H9 (cell line): ENCODE measurements at regions not wholly inside any gene's neighbourhood (a gene's known extent, or its start where the extent isn't known, plus 50 kb on each side); places are given as distances from the start of the nearest gene placed in this dataset.

Experiments used
- DNase-seq: peaks from one replicate; pipeline ENCODE4 v3.0.0-alpha.2; 2017
- H2AFZ ChIP-seq: one replicate; pipeline ENCODE4 v1.6.1; 2013; ENCODE audit warnings: mild to moderate bottlenecking, low read length, control low read depth, moderate library complexity
- H2AK5ac ChIP-seq: 2 replicates; pipeline ENCODE4 v1.6.1; 2013; ENCODE audit warnings: low read length, control low read depth, mixed read lengths; ENCODE audit not compliant: insufficient read length
- H2BK120ac ChIP-seq: one replicate; pipeline ENCODE4 v1.6.1; 2013; ENCODE audit warnings: low read depth, mild to moderate bottlenecking, low read length, control low read depth, inconsistent platforms; ENCODE audit not compliant: poor library complexity, severe bottlenecking
- H2BK12ac ChIP-seq: 2 replicates; pipeline ENCODE4 v1.6.1; 2013; ENCODE audit warnings: low read length, control low read depth, mixed read lengths, low read depth; ENCODE audit not compliant: insufficient read length
- H2BK15ac ChIP-seq: 2 replicates; pipeline ENCODE4 v1.6.1; 2013; ENCODE audit warnings: low read depth, low read length, control low read depth
- H2BK20ac ChIP-seq: one replicate; pipeline ENCODE4 v1.6.1; 2013; ENCODE audit warnings: low read depth, mild to moderate bottlenecking, low read length, control low read depth, inconsistent platforms; ENCODE audit not compliant: poor library complexity, severe bottlenecking
- H2BK5ac ChIP-seq: 2 replicates; pipeline ENCODE4 v1.6.1; 2013; ENCODE audit warnings: low read length, control low read depth, mixed read lengths; ENCODE audit not compliant: insufficient read length
- H3K14ac ChIP-seq: 2 replicates; pipeline ENCODE4 v1.6.1; 2013; ENCODE audit warnings: low read length, control low read depth; ENCODE audit not compliant: insufficient read depth
- H3K18ac ChIP-seq: 2 replicates; pipeline ENCODE4 v1.6.1; 2013; ENCODE audit warnings: low read depth, mild to moderate bottlenecking, mixed read lengths, low read length, control low read depth; ENCODE audit not compliant: insufficient read length
- H3K23ac ChIP-seq: 2 replicates; pipeline ENCODE4 v1.6.1; 2013; ENCODE audit warnings: low read length, control low read depth, mixed read lengths, low read depth; ENCODE audit not compliant: insufficient read length
- H3K23me2 ChIP-seq: 2 replicates; pipeline ENCODE4 v1.6.1; 2013; ENCODE audit warnings: low read depth, mild to moderate bottlenecking, mixed read lengths, low read length, control low read depth; ENCODE audit not compliant: insufficient read length, poor library complexity, severe bottlenecking
- H3K27ac ChIP-seq: 2 replicates; pipeline ENCODE4 v1.5.1; 2013; ENCODE audit warnings: low read length, control low read depth, mixed read lengths, low read depth; ENCODE audit not compliant: insufficient read length
- H3K27me3 ChIP-seq: 2 replicates; pipeline ENCODE4 v1.6.1; 2013; ENCODE audit warnings: low read length, control low read depth, inconsistent platforms; ENCODE audit not compliant: insufficient read depth
- H3K4ac ChIP-seq: 2 replicates; pipeline ENCODE4 v1.6.1; 2013; ENCODE audit warnings: low read depth, mild to moderate bottlenecking, control low read depth, inconsistent platforms, low read length, moderate library complexity
- H3K4me1 ChIP-seq: 2 replicates; pipeline ENCODE4 v1.6.1; 2013; ENCODE audit warnings: low read length, control low read depth, inconsistent platforms; ENCODE audit not compliant: insufficient read depth
- H3K4me2 ChIP-seq: 2 replicates; pipeline ENCODE4 v1.6.1; 2013; ENCODE audit warnings: low read length, control low read depth, mixed read lengths; ENCODE audit not compliant: insufficient read length, insufficient read depth
- H3K56ac ChIP-seq: 2 replicates; pipeline ENCODE4 v1.6.1; 2013; ENCODE audit warnings: low read depth, mild to moderate bottlenecking, mixed read lengths, low read length, control low read depth; ENCODE audit not compliant: insufficient read length
- H3K79me1 ChIP-seq: 2 replicates; pipeline ENCODE4 v1.6.1; 2013; ENCODE audit warnings: low read depth, mild to moderate bottlenecking, moderate library complexity, low read length, control low read depth, inconsistent platforms; ENCODE audit not compliant: insufficient read depth, poor library complexity, severe bottlenecking
- H3K79me2 ChIP-seq: 2 replicates; pipeline ENCODE4 v1.6.1; 2013; ENCODE audit warnings: low read length, control low read depth, inconsistent platforms; ENCODE audit not compliant: insufficient read depth
- H3K9ac ChIP-seq: 2 replicates; pipeline ENCODE4 v1.6.1; 2013; ENCODE audit warnings: low read length, control low read depth, mixed read lengths; ENCODE audit not compliant: insufficient read length; ENCODE audit errors: extremely low read depth
- H3K9me3 ChIP-seq: one replicate; pipeline ENCODE4 v1.6.1; 2013; ENCODE audit warnings: low read depth, low read length, inconsistent platforms; ENCODE audit not compliant: control insufficient read depth
- H3T11ph ChIP-seq: one replicate; pipeline ENCODE4 v1.6.1; 2013; ENCODE audit warnings: mild to moderate bottlenecking, low read length, control low read depth, inconsistent platforms
- H4K20me1 ChIP-seq: one replicate; pipeline ENCODE4 v1.6.1; 2013; ENCODE audit not compliant: control insufficient read depth, insufficient read length, insufficient read depth
- H4K5ac ChIP-seq: 2 replicates; pipeline ENCODE4 v1.6.1; 2013; ENCODE audit warnings: low read depth, mild to moderate bottlenecking, mixed read lengths, low read length, control low read depth; ENCODE audit not compliant: insufficient read length
- H4K8ac ChIP-seq: replicated peaks from 2 replicates; pipeline ENCODE4 v1.6.1; 2013; ENCODE audit warnings: low read length, control low read depth, mixed read lengths, low read depth; ENCODE audit not compliant: insufficient read length
- H4K91ac ChIP-seq: 2 replicates; pipeline ENCODE4 v1.6.1; 2013; ENCODE audit warnings: low read depth, mild to moderate bottlenecking, moderate library complexity, mixed read lengths, low read length, control low read depth; ENCODE audit not compliant: insufficient read length
- H3K27ac Mint-ChIP-seq, 3 experiments: 2 replicates in 2 of 3; 3 replicates in 1 of 3; pipeline ENCODE4 v1.8.0; 2020 to 2021; ENCODE audit warnings: mixed read lengths in 3 of 3, mild to moderate bottlenecking in 1 of 3, moderate library complexity in 1 of 3
- H3K27me3 Mint-ChIP-seq: 2 replicates; pipeline ENCODE4 v1.8.0; 2021; ENCODE audit warnings: low read depth, mild to moderate bottlenecking, moderate library complexity, mixed read lengths
- H3K36me3 Mint-ChIP-seq, 3 experiments: 2 replicates in 2 of 3; 3 replicates in 1 of 3; pipeline ENCODE4 v1.8.0; 2020 to 2021; ENCODE audit warnings: low read depth in 3 of 3, mixed read lengths in 3 of 3; ENCODE audit not compliant: insufficient read depth in 1 of 3
- H3K4me1 Mint-ChIP-seq, 2 experiments: 2 replicates each; pipeline ENCODE4 v1.8.0; 2020; ENCODE audit warnings: mixed read lengths in 2 of 2
- H3K4me3 Mint-ChIP-seq, 2 experiments: 2 replicates in 1 of 2; 3 replicates in 1 of 2; pipeline ENCODE4 v1.8.0; 2020 to 2021; ENCODE audit warnings: mild to moderate bottlenecking in 2 of 2, mixed read lengths in 2 of 2, moderate library complexity in 1 of 2
- H3K9me3 Mint-ChIP-seq, 2 experiments: 2 replicates in 1 of 2; 3 replicates in 1 of 2; pipeline ENCODE4 v1.8.0; 2020; ENCODE audit warnings: mild to moderate bottlenecking in 2 of 2, mixed read lengths in 2 of 2, moderate library complexity in 1 of 2
- WGBS: extraction: QIAGEN DNeasy Blood & Tissue Kit; methylation state at CpG from one replicate; pipeline ENCODE4 v1.1.7; 2013; ENCODE audit warnings: missing lambda C conversion rate, low lambda C conversion rate, mixed read lengths; ENCODE audit not compliant: insufficient read length; ENCODE audit errors: extremely low coverage; 5-methylcytosine and 5-hydroxymethylcytosine counted together
- TF ChIP-seq, protein P1 (sequence below): fragments of 200-600 bp; sonication (generic); conservative IDR thresholded peaks from 3 replicates; pipeline ENCODE4 v1.8.0; 2021; ENCODE audit warnings: antibody characterized with exemption, mild to moderate bottlenecking

DNA sequence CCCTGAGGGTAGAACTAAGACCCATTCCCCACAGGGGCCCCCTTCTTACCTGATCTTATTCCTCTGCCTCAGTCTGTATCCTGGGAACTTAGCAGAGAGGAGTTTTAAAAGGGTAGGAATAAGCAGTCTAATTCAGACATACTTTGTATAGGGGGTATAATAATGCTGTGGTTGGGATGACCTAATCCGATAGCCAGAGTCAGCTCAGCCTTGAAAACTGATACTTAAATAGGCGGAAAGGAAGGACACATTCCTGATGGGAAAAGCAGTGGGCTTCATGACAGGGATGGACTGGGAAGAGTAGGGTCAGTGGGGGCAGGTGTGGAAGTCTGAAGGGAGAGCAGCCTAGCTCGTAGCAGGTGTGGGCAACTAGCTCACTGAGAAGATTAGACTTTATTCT lies 52.2 kb upstream of the TESK1 start:
- Histone ChIP-seq H3K14ac (no peak overlapping the region), H3K23me2 (no peaks in the 10 kb centered on the region), H2BK120ac (no peak overlapping the region), H3K4me1 (no peaks in the 10 kb centered on the region), H2BK12ac (no peak overlapping the region), H3K27ac (no peak overlapping the region), H2BK15ac (no peak overlapping the region), H4K20me1 (no peaks in the 10 kb centered on the region), H3K9ac (no peak overlapping the region), H2AK5ac (no peak overlapping the region), H2AFZ (no peak overlapping the region), H3K4me2 (no peak overlapping the region), H4K8ac (no peak overlapping the region), H3T11ph (no peak overlapping the region), H3K56ac (no peak overlapping the region), H3K79me1 (no peaks in the 10 kb centered on the region), H4K91ac (no peak overlapping the region), H2BK5ac (no peak overlapping the region), H3K18ac (no peak overlapping the region), H3K23ac (no peak overlapping the region), H2BK20ac (no peak overlapping the region), H3K27me3 (no peaks in the 10 kb centered on the region), H4K5ac (no peak overlapping the region), H3K79me2 (no peaks in the 10 kb centered on the region), H3K9me3 (no peaks in the 10 kb centered on the region), H3K4ac (no peak overlapping the region)
- H3K27me3 Mint-ChIP-seq, result no peaks in the 10 kb centered on the region; the same call in 1 of the 2 replicates
- H3K9me3 Mint-ChIP-seq, result no peaks in the 10 kb centered on the region
- no peak for DNase-seq
- no CpG with 5 or more reads among the region's 3 CpGs for WGBS
- TF ChIP-seq, protein P1, sequence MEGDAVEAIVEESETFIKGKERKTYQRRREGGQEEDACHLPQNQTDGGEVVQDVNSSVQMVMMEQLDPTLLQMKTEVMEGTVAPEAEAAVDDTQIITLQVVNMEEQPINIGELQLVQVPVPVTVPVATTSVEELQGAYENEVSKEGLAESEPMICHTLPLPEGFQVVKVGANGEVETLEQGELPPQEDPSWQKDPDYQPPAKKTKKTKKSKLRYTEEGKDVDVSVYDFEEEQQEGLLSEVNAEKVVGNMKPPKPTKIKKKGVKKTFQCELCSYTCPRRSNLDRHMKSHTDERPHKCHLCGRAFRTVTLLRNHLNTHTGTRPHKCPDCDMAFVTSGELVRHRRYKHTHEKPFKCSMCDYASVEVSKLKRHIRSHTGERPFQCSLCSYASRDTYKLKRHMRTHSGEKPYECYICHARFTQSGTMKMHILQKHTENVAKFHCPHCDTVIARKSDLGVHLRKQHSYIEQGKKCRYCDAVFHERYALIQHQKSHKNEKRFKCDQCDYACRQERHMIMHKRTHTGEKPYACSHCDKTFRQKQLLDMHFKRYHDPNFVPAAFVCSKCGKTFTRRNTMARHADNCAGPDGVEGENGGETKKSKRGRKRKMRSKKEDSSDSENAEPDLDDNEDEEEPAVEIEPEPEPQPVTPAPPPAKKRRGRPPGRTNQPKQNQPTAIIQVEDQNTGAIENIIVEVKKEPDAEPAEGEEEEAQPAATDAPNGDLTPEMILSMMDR, result no peak
- no peak overlapping the region for H3K4me3 Mint-ChIP-seq
- no peak overlapping the region for H3K27ac Mint-ChIP-seq
- H3K4me1 Mint-ChIP-seq, result no peaks in the 10 kb centered on the region
- H3K36me3 Mint-ChIP-seq, result peaks cover 0 to 9% (median 0%) of the 10 kb centered on the region in 3 experiments; a peak in 3 of 7 replicates
